ENCODE measurements at regions not wholly inside any gene's neighbourhood (a gene's known extent, or its start where the extent isn't known, plus 50 kb on each side); places are given as distances from the start of the nearest gene placed in this dataset.

DNA sequence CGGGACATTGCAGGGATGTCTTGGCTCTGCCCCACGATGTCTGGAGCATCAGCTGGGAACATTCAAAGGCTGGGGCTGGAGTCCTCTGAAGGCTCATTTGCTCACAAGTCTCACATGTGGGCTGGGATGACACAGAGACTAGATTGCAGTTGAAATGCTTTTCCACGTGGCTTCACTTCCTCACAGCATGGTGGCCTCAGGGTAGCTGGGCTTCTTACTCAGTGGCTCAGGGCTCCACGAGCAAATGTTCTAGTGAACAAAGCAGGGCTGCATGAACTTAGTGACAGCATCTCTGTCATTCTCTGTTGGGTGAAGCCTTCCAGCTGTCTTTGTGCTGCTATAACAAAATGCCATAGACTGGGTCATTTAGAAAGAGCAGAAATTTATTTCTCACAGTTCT is 247.0 kb upstream of the POU3F1 start (continued):
- TF ChIP-seq, protein P1, sequence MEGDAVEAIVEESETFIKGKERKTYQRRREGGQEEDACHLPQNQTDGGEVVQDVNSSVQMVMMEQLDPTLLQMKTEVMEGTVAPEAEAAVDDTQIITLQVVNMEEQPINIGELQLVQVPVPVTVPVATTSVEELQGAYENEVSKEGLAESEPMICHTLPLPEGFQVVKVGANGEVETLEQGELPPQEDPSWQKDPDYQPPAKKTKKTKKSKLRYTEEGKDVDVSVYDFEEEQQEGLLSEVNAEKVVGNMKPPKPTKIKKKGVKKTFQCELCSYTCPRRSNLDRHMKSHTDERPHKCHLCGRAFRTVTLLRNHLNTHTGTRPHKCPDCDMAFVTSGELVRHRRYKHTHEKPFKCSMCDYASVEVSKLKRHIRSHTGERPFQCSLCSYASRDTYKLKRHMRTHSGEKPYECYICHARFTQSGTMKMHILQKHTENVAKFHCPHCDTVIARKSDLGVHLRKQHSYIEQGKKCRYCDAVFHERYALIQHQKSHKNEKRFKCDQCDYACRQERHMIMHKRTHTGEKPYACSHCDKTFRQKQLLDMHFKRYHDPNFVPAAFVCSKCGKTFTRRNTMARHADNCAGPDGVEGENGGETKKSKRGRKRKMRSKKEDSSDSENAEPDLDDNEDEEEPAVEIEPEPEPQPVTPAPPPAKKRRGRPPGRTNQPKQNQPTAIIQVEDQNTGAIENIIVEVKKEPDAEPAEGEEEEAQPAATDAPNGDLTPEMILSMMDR (IDR thresholded peaks at IDR 0.05 in 2 of 3, conservative IDR thresholded peaks at IDR 0.05 in 1 of 3; ENCODE audit: borderline replicate concordance in 1 of 3, insufficient read depth in 1 of 3, low read depth in 2 of 3, low read length in 2 of 3), result no peak
- TF ChIP-seq, protein P2, sequence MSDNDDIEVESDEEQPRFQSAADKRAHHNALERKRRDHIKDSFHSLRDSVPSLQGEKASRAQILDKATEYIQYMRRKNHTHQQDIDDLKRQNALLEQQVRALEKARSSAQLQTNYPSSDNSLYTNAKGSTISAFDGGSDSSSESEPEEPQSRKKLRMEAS (IDR thresholded peaks at IDR 0.05), result no peak

DNA sequence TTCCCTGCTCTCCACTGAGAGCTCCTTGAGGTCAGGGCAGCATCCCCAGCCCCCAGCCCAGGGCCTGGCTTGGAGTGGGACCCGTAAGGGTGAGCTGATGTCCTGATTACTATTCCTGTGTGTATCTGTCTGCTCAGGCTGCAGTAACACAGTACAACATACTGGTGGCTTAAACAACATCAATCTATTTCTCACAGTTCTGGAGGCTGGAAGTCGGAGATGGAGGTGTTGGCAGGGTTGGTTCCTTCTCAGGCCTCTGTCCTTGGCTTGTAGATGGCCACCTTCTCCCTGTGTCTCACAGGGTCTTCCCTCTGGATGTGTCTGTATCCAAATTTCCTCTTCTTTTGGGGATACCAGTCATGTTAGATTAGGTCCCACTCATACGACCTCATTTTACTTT is 246.4 kb upstream of the POU3F1 start:
- H3K4me1 ChIP-seq (ENCODE audit: control insufficient read depth in 1 of 2, insufficient read depth in 2 of 2, low read length in 2 of 2), result no peaks in the 10 kb centered on the region
- no peaks in the 10 kb centered on the region for H3K9me3 ChIP-seq (ENCODE audit: control insufficient read depth in 1 of 2, insufficient read depth in 1 of 2, low read depth in 1 of 2, low read length in 2 of 2)
- peaks cover 45% of the 10 kb centered on the region for H3K27me3 ChIP-seq (ENCODE audit: insufficient read depth, low read length)
- CTCF ChIA-PET, result no interaction called here
- no peaks in the 10 kb centered on the region for H3K36me3 ChIP-seq (ENCODE audit: control insufficient read depth in 1 of 2, insufficient read depth in 2 of 2, low read length in 2 of 2)
- H3K27ac ChIP-seq (ENCODE audit: low read depth, low read length), result no peak overlapping the region
- H3K79me2 ChIP-seq (ENCODE audit: insufficient read depth, low read length), result no peaks in the 10 kb centered on the region
- H4K20me1 ChIP-seq (ENCODE audit: insufficient read depth), result no peaks in the 10 kb centered on the region
- POLR2A ChIA-PET, result no interaction called here
- BruUV-seq (replicated peaks), result no TSS peak
- H3K9me2 ChIP-seq (ENCODE audit: insufficient read depth), result no peaks in the 10 kb centered on the region
- H3K4me2 ChIP-seq (ENCODE audit: low read length), result no peak overlapping the region
- H3K9ac ChIP-seq (ENCODE audit: low read length), result no peak overlapping the region
- intact Hi-C loops (cut with micrococcal nuclease), result no loop called here
- ATAC-seq (no peak), DNase-seq (ENCODE audit: low read depth, low spot score) (no peak)
- no peak overlapping the region for H2AFZ ChIP-seq (ENCODE audit: low read depth, low read length, poor library complexity, severe bottlenecking)
- H3K4me3 ChIP-seq (replicated peaks in 1 of 2; ENCODE audit: low read depth in 1 of 2, low read length in 2 of 2), result no peak overlapping the region
- RAD21 ChIA-PET (ENCODE audit: low non-redundant PET in 1 of 2, low total read pairs in 2 of 2, uncharacterized antibody in 2 of 2, unreplicated experiment in 2 of 2), result no interaction called here
- TF ChIP-seq ZNF274 (IDR thresholded peaks at IDR 0.05; ENCODE audit: low read depth, low read length) (no peak), CBX3 (IDR thresholded peaks at IDR 0.05; ENCODE audit: low read depth) (no peak), POLR2AphosphoS5 (IDR thresholded peaks at IDR 0.05; ENCODE audit: low read depth, low read length) (no peak), SRF (IDR thresholded peaks at IDR 0.05; ENCODE audit: low read depth) (no peak), YY1 (IDR thresholded peaks at IDR 0.05; ENCODE audit: extremely low read depth, insufficient replicate concordance, low read depth, low read length) (no peak), EZH2phosphoT487 (IDR thresholded peaks at IDR 0.05; ENCODE audit: borderline replicate concordance) (no peak), SIN3A (IDR thresholded peaks at IDR 0.05; ENCODE audit: low read depth) (no peak), JUND (IDR thresholded peaks at IDR 0.05) (no peak), CEBPB (IDR thresholded peaks at IDR 0.05; ENCODE audit: low read depth) (no peak), RAD21 (IDR thresholded peaks at IDR 0.05; ENCODE audit: low read depth) (no peak), SP1 (IDR thresholded peaks at IDR 0.05; ENCODE audit: low read depth) (no peak), TCF7L2 (IDR thresholded peaks at IDR 0.05; ENCODE audit: borderline replicate concordance, extremely low read depth, insufficient read depth, insufficient read length) (no peak), ZFX (IDR thresholded peaks at IDR 0.05) (no peak), POLR2A (IDR thresholded peaks at IDR 0.05; ENCODE audit: borderline replicate concordance, extremely low read depth, insufficient read depth, insufficient read length) (no peak), FOSL1 (IDR thresholded peaks at IDR 0.05; ENCODE audit: low read depth) (no peak), ELF1 (IDR thresholded peaks at IDR 0.05; ENCODE audit: borderline replicate concordance, low read depth) (no peak)
- TF ChIP-seq, protein P3, sequence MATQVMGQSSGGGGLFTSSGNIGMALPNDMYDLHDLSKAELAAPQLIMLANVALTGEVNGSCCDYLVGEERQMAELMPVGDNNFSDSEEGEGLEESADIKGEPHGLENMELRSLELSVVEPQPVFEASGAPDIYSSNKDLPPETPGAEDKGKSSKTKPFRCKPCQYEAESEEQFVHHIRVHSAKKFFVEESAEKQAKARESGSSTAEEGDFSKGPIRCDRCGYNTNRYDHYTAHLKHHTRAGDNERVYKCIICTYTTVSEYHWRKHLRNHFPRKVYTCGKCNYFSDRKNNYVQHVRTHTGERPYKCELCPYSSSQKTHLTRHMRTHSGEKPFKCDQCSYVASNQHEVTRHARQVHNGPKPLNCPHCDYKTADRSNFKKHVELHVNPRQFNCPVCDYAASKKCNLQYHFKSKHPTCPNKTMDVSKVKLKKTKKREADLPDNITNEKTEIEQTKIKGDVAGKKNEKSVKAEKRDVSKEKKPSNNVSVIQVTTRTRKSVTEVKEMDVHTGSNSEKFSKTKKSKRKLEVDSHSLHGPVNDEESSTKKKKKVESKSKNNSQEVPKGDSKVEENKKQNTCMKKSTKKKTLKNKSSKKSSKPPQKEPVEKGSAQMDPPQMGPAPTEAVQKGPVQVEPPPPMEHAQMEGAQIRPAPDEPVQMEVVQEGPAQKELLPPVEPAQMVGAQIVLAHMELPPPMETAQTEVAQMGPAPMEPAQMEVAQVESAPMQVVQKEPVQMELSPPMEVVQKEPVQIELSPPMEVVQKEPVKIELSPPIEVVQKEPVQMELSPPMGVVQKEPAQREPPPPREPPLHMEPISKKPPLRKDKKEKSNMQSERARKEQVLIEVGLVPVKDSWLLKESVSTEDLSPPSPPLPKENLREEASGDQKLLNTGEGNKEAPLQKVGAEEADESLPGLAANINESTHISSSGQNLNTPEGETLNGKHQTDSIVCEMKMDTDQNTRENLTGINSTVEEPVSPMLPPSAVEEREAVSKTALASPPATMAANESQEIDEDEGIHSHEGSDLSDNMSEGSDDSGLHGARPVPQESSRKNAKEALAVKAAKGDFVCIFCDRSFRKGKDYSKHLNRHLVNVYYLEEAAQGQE (IDR thresholded peaks at IDR 0.05; ENCODE audit: low read depth), result no peak
- TF ChIP-seq, protein P2 (IDR thresholded peaks at IDR 0.05), result no peak
- TF ChIP-seq, protein P4, sequence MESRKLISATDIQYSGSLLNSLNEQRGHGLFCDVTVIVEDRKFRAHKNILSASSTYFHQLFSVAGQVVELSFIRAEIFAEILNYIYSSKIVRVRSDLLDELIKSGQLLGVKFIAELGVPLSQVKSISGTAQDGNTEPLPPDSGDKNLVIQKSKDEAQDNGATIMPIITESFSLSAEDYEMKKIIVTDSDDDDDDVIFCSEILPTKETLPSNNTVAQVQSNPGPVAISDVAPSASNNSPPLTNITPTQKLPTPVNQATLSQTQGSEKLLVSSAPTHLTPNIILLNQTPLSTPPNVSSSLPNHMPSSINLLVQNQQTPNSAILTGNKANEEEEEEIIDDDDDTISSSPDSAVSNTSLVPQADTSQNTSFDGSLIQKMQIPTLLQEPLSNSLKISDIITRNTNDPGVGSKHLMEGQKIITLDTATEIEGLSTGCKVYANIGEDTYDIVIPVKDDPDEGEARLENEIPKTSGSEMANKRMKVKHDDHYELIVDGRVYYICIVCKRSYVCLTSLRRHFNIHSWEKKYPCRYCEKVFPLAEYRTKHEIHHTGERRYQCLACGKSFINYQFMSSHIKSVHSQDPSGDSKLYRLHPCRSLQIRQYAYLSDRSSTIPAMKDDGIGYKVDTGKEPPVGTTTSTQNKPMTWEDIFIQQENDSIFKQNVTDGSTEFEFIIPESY (IDR thresholded peaks at IDR 0.05; ENCODE audit: extremely low read depth, insufficient replicate concordance, low read length), result no peak
